ENCODE measurements at regions not wholly inside any gene's neighbourhood (a gene's known extent, or its start where the extent isn't known, plus 50 kb on each side); places are given as distances from the start of the nearest gene placed in this dataset.

DNA sequence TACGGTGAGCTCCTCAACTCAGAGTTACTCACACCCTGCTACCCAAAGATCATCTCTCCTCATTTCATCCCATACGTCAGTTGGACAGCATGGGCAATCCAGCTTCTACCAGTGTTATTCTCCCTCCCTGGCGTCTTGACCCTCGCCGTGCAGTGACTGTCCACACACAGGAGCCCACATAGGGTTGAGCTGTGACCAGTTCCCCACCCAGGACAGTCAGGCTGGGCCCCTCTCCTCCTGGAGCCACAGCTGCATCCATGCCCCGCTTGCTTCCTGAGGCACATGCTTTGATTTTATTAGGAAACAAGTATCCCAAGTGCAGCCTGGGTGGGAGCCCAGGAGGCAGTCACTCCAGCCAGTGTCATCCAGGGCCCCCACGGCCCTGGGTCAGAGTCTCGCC lies 140.3 kb upstream of the SFSWAP start:
- TF ChIP-seq, protein P1, sequence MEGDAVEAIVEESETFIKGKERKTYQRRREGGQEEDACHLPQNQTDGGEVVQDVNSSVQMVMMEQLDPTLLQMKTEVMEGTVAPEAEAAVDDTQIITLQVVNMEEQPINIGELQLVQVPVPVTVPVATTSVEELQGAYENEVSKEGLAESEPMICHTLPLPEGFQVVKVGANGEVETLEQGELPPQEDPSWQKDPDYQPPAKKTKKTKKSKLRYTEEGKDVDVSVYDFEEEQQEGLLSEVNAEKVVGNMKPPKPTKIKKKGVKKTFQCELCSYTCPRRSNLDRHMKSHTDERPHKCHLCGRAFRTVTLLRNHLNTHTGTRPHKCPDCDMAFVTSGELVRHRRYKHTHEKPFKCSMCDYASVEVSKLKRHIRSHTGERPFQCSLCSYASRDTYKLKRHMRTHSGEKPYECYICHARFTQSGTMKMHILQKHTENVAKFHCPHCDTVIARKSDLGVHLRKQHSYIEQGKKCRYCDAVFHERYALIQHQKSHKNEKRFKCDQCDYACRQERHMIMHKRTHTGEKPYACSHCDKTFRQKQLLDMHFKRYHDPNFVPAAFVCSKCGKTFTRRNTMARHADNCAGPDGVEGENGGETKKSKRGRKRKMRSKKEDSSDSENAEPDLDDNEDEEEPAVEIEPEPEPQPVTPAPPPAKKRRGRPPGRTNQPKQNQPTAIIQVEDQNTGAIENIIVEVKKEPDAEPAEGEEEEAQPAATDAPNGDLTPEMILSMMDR (conservative IDR thresholded peaks at IDR 0.05) = no peak
- TF ChIP-seq ZFX (IDR thresholded peaks at IDR 0.05) = no peak
